ENCODE measurements at regions not wholly inside any gene's neighbourhood (a gene's known extent, or its start where the extent isn't known, plus 50 kb on each side); places are given as distances from the start of the nearest gene placed in this dataset.
A peak's percentile ranks its signal among the peaks of the same experiment; 100 is the strongest.

- no peak for TF ChIP-seq CTCF (IDR thresholded peaks at IDR 0.05; ENCODE audit: unreplicated experiment)
- no peak for DNase-seq (ENCODE audit: low spot score)
- peaks cover 5% of the 10 kb centered on the region for H3K4me1 Mint-ChIP-seq (ENCODE audit: unreplicated experiment)
- H3K27me3 Mint-ChIP-seq (ENCODE audit: unreplicated experiment) = no peaks in the 10 kb centered on the region
- no peaks in the 10 kb centered on the region for H3K36me3 Mint-ChIP-seq (ENCODE audit: low read depth, unreplicated experiment)
- peak overlapping the region; percentile 63 for H3K27ac Mint-ChIP-seq (ENCODE audit: unreplicated experiment)
- H3K9me3 Mint-ChIP-seq (ENCODE audit: unreplicated experiment) = no peaks in the 10 kb centered on the region
- H3K4me3 Mint-ChIP-seq (ENCODE audit: unreplicated experiment) = no peak overlapping the region
Observed at GRCh38 chr3:80606073-80606472, 838.3 kb upstream of the ROBO1 start.

GRCh38 chr3:80601479-80601878 lies 833.7 kb upstream of the ROBO1 start:
- H3K27ac Mint-ChIP-seq (ENCODE audit: unreplicated experiment) = no peak overlapping the region
- DNase-seq (ENCODE audit: low spot score) = no peak
- H3K27me3 Mint-ChIP-seq (ENCODE audit: unreplicated experiment) = no peaks in the 10 kb centered on the region
- no peak overlapping the region for H3K4me3 Mint-ChIP-seq (ENCODE audit: unreplicated experiment)
- no peak for TF ChIP-seq CTCF (IDR thresholded peaks at IDR 0.05; ENCODE audit: unreplicated experiment)
- H3K4me1 Mint-ChIP-seq (ENCODE audit: unreplicated experiment) = peaks cover 5% of the 10 kb centered on the region
- no peaks in the 10 kb centered on the region for H3K36me3 Mint-ChIP-seq (ENCODE audit: low read depth, unreplicated experiment)
- no peaks in the 10 kb centered on the region for H3K9me3 Mint-ChIP-seq (ENCODE audit: unreplicated experiment)

- no peak for DNase-seq (ENCODE audit: low spot score)
- no peak for TF ChIP-seq CTCF (IDR thresholded peaks at IDR 0.05; ENCODE audit: unreplicated experiment)
- no peak overlapping the region for H3K27ac Mint-ChIP-seq (ENCODE audit: unreplicated experiment)
- no peaks in the 10 kb centered on the region for H3K36me3 Mint-ChIP-seq (ENCODE audit: low read depth, unreplicated experiment)
- no peaks in the 10 kb centered on the region for H3K27me3 Mint-ChIP-seq (ENCODE audit: unreplicated experiment)
- no peak overlapping the region for H3K4me3 Mint-ChIP-seq (ENCODE audit: unreplicated experiment)
- no peaks in the 10 kb centered on the region for H3K4me1 Mint-ChIP-seq (ENCODE audit: unreplicated experiment)
- no peaks in the 10 kb centered on the region for H3K9me3 Mint-ChIP-seq (ENCODE audit: unreplicated experiment)
Observed at GRCh38 chr3:80592792-80593191, 825.0 kb upstream of the ROBO1 start.

- Mint-ChIP-seq H3K4me1 (ENCODE audit: unreplicated experiment) (no peaks in the 10 kb centered on the region), H3K36me3 (ENCODE audit: low read depth, unreplicated experiment) (no peaks in the 10 kb centered on the region), H3K9me3 (ENCODE audit: unreplicated experiment) (no peaks in the 10 kb centered on the region), H3K27me3 (ENCODE audit: unreplicated experiment) (peaks cover 1% of the 10 kb centered on the region), H3K27ac (ENCODE audit: unreplicated experiment) (no peak overlapping the region), H3K4me3 (ENCODE audit: unreplicated experiment) (no peak overlapping the region)
- DNase-seq (ENCODE audit: low spot score) = no peak
- TF ChIP-seq CTCF (IDR thresholded peaks at IDR 0.05; ENCODE audit: unreplicated experiment) = no peak
Observed at GRCh38 chr3:80586338-80586737, 818.5 kb upstream of the ROBO1 start.

GRCh38 chr3:80580146-80580545 lies 812.3 kb upstream of the ROBO1 start:
- peaks cover 1% of the 10 kb centered on the region for H3K27me3 Mint-ChIP-seq (ENCODE audit: unreplicated experiment)
- H3K27ac Mint-ChIP-seq (ENCODE audit: unreplicated experiment) = no peak overlapping the region
- H3K4me3 Mint-ChIP-seq (ENCODE audit: unreplicated experiment) = no peak overlapping the region
- no peak for DNase-seq (ENCODE audit: low spot score)
- H3K4me1 Mint-ChIP-seq (ENCODE audit: unreplicated experiment) = no peaks in the 10 kb centered on the region
- no peak for TF ChIP-seq CTCF (IDR thresholded peaks at IDR 0.05; ENCODE audit: unreplicated experiment)
- H3K36me3 Mint-ChIP-seq (ENCODE audit: low read depth, unreplicated experiment) = no peaks in the 10 kb centered on the region
- no peaks in the 10 kb centered on the region for H3K9me3 Mint-ChIP-seq (ENCODE audit: unreplicated experiment)

Data from endothelial cell (in vitro differentiated cells).